H1 (cell line): ENCODE measurements at regions not wholly inside any gene's neighbourhood (a gene's known extent, or its start where the extent isn't known, plus 50 kb on each side); places are given as distances from the start of the nearest gene placed in this dataset.

Experiments used
- YY1 ChIP-seq: IDR thresholded peaks from 2 replicates; pipeline ENCODE4 v1.6.1; 2011; ENCODE audit warnings: low read depth, mild to moderate bottlenecking, low read length
- TF ChIP-seq, protein P1 (sequence below), 3 experiments: IDR thresholded peaks; 1 replicate in 2 of 3; 2 replicates in 1 of 3; pipeline versions ENCODE4 v1.5.1 to v1.6.1; 2011; ENCODE audit warnings: low read length in 3 of 3, mild to moderate bottlenecking in 3 of 3, inconsistent platforms in 2 of 3, low read depth in 1 of 3, moderate library complexity in 1 of 3; ENCODE audit not compliant: insufficient read depth in 1 of 3; ENCODE audit errors: control extremely low read depth in 1 of 3
- TF ChIP-seq, protein P2 (sequence below): IDR thresholded peaks from 2 replicates; pipeline ENCODE4 v1.6.1; 2011; ENCODE audit warnings: low read length, improper control_type of control experiment

GRCh38 chr17:52930581-52930980 lies 772.1 kb upstream of the CA10 start:
- TF ChIP-seq, protein P1, sequence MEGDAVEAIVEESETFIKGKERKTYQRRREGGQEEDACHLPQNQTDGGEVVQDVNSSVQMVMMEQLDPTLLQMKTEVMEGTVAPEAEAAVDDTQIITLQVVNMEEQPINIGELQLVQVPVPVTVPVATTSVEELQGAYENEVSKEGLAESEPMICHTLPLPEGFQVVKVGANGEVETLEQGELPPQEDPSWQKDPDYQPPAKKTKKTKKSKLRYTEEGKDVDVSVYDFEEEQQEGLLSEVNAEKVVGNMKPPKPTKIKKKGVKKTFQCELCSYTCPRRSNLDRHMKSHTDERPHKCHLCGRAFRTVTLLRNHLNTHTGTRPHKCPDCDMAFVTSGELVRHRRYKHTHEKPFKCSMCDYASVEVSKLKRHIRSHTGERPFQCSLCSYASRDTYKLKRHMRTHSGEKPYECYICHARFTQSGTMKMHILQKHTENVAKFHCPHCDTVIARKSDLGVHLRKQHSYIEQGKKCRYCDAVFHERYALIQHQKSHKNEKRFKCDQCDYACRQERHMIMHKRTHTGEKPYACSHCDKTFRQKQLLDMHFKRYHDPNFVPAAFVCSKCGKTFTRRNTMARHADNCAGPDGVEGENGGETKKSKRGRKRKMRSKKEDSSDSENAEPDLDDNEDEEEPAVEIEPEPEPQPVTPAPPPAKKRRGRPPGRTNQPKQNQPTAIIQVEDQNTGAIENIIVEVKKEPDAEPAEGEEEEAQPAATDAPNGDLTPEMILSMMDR (IDR thresholded peaks at IDR 0.05; ENCODE audit: control extremely low read depth in 1 of 3, insufficient read depth in 1 of 3, low read depth in 1 of 3, low read length in 3 of 3), result no peak
- no peak for TF ChIP-seq YY1
- TF ChIP-seq, protein P2, sequence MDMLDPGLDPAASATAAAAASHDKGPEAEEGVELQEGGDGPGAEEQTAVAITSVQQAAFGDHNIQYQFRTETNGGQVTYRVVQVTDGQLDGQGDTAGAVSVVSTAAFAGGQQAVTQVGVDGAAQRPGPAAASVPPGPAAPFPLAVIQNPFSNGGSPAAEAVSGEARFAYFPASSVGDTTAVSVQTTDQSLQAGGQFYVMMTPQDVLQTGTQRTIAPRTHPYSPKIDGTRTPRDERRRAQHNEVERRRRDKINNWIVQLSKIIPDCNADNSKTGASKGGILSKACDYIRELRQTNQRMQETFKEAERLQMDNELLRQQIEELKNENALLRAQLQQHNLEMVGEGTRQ, result no peak
